Skeletal muscle cell (primary cell): ENCODE measurements at regions not wholly inside any gene's neighbourhood (a gene's known extent, or its start where the extent isn't known, plus 50 kb on each side); places are given as distances from the start of the nearest gene placed in this dataset.
"Not testable (repeated sequence)": the region's sequence is repeated elsewhere in the genome, so short reads cannot be mapped to it uniquely, and the experiment has no call there.

ENCODE experiments used
- DNase-seq: peaks from one replicate; pipeline ENCODE4 v3.0.0-alpha.2; 2010; ENCODE audit warnings: low read depth
- H3K4me3 ChIP-seq: 2 replicates; pipeline ENCODE4 v1.5.1; 2011; ENCODE audit warnings: low read depth, mild to moderate bottlenecking, control low read depth, low read length, moderate library complexity

- DNase-seq: no peak
- H3K4me3 ChIP-seq: no peak overlapping the region
Observed at GRCh38 chr4:149870008-149870407, 54.4 kb upstream of the IQCM start.

GRCh38 chr4:149881744-149882143 is 66.1 kb upstream of the IQCM start:
- no peak for DNase-seq
- no peak overlapping the region for H3K4me3 ChIP-seq

- no peak for DNase-seq
- H3K4me3 ChIP-seq: no peak overlapping the region
Observed at GRCh38 chr4:149882251-149882650, 66.6 kb upstream of the IQCM start.

- DNase-seq: no peak
- H3K4me3 ChIP-seq: no peak overlapping the region
Observed at GRCh38 chr4:149884046-149884445, 68.4 kb upstream of the IQCM start.

- no peak for DNase-seq
- H3K4me3 ChIP-seq: no peak overlapping the region
Observed at GRCh38 chr4:149884529-149885181, 69.0 kb upstream of the IQCM start.

GRCh38 chr4:149885896-149886295 is 70.3 kb upstream of the IQCM start:
- DNase-seq: peak; percentile 55
- H3K4me3 ChIP-seq: no peak overlapping the region

DNA sequence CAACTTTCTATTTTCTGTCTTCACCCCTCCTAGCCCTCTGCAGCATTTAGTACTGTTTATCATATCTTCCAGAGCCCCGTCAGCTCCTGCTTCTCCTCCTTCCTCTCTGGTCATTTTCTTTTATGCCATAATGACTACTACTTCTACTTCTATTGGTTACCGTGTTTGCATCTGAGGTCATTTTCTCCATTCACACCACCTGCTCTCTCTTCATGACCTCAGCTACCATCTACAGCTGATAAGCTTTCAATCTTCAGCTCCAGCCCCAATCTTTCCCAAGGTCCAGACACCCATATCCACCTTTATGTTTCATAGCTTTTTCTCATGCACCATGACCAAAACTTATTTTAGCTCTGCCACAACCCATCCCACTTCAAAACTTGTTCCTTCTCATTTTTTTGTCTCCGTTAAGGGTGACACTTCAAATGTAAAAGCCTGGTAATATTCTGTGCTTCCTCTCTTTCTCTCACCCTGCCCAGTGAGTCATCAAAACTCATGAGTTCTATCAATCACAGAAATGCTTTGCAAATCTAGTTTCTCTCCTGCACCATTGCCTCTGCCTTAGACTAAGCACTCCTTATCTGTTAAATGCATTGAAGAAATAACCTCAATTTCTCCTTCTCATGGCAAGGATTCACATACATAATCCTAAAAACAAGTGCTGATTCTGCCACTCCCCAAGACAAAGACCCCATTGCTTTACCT is 71.3 kb upstream of the IQCM start:
- no peak overlapping the region for H3K4me3 ChIP-seq
- no peak for DNase-seq

- no peak for DNase-seq
- H3K4me3 ChIP-seq: no peak overlapping the region
Observed at GRCh38 chr4:149889991-149890390, 74.3 kb upstream of the IQCM start.

GRCh38 chr4:149890531-149890930 is 74.9 kb upstream of the IQCM start:
- H3K4me3 ChIP-seq: no peak overlapping the region
- no peak for DNase-seq

DNA sequence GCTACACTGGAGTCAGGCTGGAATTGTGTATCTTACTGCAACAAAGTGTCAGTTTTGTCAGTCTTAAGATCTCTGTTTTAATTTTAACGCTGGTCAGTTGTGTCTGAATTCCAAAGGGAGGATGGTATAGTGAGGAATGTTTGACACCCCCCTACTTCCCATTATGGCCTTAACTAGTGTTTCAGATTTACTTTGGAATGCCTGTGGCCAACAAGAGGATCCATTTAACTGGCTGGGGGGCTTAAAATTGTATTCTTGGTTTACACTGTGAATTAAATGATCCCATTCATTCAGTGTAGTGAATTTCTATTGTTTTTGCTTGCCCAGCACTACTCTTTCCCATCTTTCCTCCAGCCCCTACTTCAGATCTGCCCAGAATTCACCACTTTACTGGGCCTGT is 75.8 kb upstream of the IQCM start:
- no peak overlapping the region for H3K4me3 ChIP-seq
- DNase-seq: no peak

- DNase-seq: no peak
- no peak overlapping the region for H3K4me3 ChIP-seq
Observed at GRCh38 chr4:149896432-149896831, 80.8 kb upstream of the IQCM start.

- no peak overlapping the region for H3K4me3 ChIP-seq
- no peak for DNase-seq
Observed at GRCh38 chr4:149897783-149898182, 82.1 kb upstream of the IQCM start.

DNA sequence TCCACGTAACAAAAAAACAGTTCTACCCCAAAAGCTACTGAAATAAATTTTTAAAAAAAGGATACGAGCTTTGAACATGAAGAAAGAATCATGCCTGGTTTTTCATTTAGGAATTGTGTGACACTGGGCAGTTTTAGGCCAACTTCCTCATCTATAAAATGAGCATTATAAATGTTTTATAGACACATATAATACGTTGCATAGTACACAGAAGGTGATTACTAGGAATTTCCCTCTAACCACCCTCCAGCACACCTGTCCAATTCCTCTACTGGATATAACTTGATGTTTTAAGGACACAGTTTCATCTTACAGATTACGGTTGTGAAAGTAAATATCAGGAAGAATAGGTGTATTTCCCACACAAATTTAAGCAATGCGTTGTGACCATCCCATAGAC is 85.5 kb upstream of the IQCM start:
- no peak overlapping the region for H3K4me3 ChIP-seq
- DNase-seq: no peak

GRCh38 chr4:149902242-149902641 is 86.6 kb upstream of the IQCM start:
- H3K4me3 ChIP-seq: no peak overlapping the region
- DNase-seq: no peak

DNA sequence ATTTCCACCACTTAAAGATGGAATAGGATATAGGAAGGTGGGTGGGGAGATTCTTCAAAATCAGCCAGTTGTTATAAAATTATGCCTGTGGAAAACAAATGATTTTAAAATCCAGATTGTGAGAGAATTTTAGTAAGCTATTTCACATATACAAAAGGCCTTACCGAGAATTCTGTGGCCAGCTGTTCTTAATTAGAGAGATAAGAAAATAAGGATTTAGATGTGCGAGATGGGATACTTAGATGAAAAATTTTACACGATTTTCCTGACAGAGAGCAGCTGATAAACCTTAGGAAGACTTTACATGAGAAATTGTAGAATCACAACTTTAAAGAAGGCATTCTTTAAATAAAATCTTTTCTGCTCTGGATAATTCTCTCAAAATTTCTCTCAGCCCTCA is 94.5 kb upstream of the IQCM start:
- no peak for DNase-seq
- no peak overlapping the region for H3K4me3 ChIP-seq

GRCh38 chr4:149910604-149911350 is 95.1 kb upstream of the IQCM start:
- no peak overlapping the region for H3K4me3 ChIP-seq
- no peak for DNase-seq

DNA sequence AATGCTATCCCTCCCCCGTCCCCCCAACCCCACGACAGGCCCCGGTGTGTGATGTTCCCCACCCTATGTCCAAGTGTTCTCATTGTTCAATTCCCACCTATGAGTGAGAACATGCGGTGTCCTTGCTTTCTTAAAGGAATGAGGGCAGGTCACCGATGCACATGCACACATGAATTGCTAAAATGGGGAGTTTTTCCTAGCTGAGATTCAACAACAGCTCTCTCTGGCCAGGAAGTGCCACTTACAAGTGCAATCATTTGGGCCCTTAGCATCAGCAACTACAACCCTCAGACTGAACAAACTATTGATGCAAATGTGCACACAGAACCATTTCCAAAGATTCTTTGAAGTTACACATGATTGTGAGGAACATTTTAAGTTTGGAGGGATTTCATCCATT is 95.7 kb upstream of the IQCM start:
- no peak overlapping the region for H3K4me3 ChIP-seq
- DNase-seq: no peak

DNA sequence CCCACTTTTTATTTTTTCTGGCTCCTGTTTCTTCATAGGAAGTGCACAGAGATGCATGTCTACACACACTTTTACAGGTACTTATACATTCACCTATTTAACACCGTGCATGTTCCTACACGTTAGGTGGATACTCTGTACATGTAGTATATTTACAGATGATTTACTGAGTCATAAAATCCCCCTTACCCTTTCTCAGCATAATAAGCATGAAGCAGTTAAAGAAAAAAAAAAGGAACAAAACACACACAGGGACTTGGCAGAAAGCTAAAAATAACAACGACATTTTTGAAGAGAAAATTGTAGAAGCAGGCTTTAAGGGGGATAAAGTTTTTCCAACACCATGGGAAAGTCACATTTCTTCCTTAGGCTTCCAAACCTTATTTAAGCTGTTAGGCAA is 96.4 kb upstream of the IQCM start:
- H3K4me3 ChIP-seq: no peak overlapping the region
- DNase-seq: no peak

- peak; percentile 12 for DNase-seq
- H3K4me3 ChIP-seq: no peak overlapping the region
Observed at GRCh38 chr4:149914119-149915115, 98.8 kb upstream of the IQCM start.

- not testable (repeated sequence) for H3K4me3 ChIP-seq, DNase-seq
Observed at GRCh38 chr4:149915735-149916134, 100.1 kb upstream of the IQCM start.
